GM23338 (cell line): ENCODE measurements at regions not wholly inside any gene's neighbourhood (a gene's known extent, or its start where the extent isn't known, plus 50 kb on each side); places are given as distances from the start of the nearest gene placed in this dataset.

Source experiments
- ATAC-seq: fragments of 200-7000 bp; cut with Tn5 transposase; 3 replicates; pipeline ENCODE4 v1.9.1; 2020
- DNase-seq: peaks from one replicate; pipeline ENCODE4 v3.0.0-alpha.2; 2015; ENCODE audit warnings: low spot score
- H2AFZ ChIP-seq: fragments of 200-600 bp; sonication (generic); 2 replicates; pipeline ENCODE4 v1.8.0; 2016; ENCODE audit warnings: antibody characterized with exemption, mild to moderate bottlenecking, moderate library complexity
- H3F3A ChIP-seq: fragments of 200-600 bp; sonication (generic); replicated peaks from 2 replicates; pipeline ENCODE4 v1.8.0; 2017; ENCODE audit warnings: antibody characterized with exemption, mixed run types, low read depth
- H3K27ac ChIP-seq: fragments of 200-600 bp; sonication (generic); 2 replicates; pipeline ENCODE4 v1.6.1; 2016; ENCODE audit warnings: low read depth
- H3K27me3 ChIP-seq: fragments of 200-600 bp; sonication (generic); 2 replicates; pipeline ENCODE4 v1.8.0; 2016; ENCODE audit warnings: mild to moderate bottlenecking, mixed run types, moderate library complexity; ENCODE audit not compliant: insufficient read depth
- H3K36me3 ChIP-seq: fragments of 200-600 bp; sonication (generic); 2 replicates; pipeline ENCODE4 v1.8.0; 2016; ENCODE audit warnings: mild to moderate bottlenecking; ENCODE audit not compliant: insufficient read depth
- H3K4me1 ChIP-seq: fragments of 200-600 bp; sonication (generic); 2 replicates; pipeline ENCODE4 v1.8.0; 2016; ENCODE audit warnings: mild to moderate bottlenecking, moderate library complexity; ENCODE audit not compliant: insufficient read depth
- H3K4me2 ChIP-seq: fragments of 200-600 bp; sonication (generic); 2 replicates; pipeline ENCODE4 v1.7.1; 2017; ENCODE audit warnings: mixed run types
- H3K4me3 ChIP-seq: fragments of 200-600 bp; sonication (generic); 2 replicates; pipeline ENCODE4 v1.6.1; 2016; ENCODE audit warnings: mixed run types
- H3K79me2 ChIP-seq: fragments of 200-600 bp; sonication (generic); replicated peaks from 2 replicates; pipeline ENCODE4 v1.8.0; 2017; ENCODE audit warnings: mild to moderate bottlenecking; ENCODE audit not compliant: insufficient read depth
- H3K9me2 ChIP-seq: fragments of 200-600 bp; sonication (generic); 2 replicates; pipeline ENCODE4 v1.8.0; 2017; ENCODE audit not compliant: insufficient read depth
- H4K20me1 ChIP-seq: fragments of 200-600 bp; sonication (generic); replicated peaks from 2 replicates; pipeline ENCODE4 v1.8.0; 2017; ENCODE audit warnings: mild to moderate bottlenecking; ENCODE audit not compliant: insufficient read depth
- H3K27ac Mint-ChIP-seq: 2 replicates; pipeline ENCODE4 v1.8.0; 2020; ENCODE audit warnings: inconsistent platforms, mild to moderate bottlenecking, moderate library complexity, mixed read lengths
- H3K27me3 Mint-ChIP-seq: 3 replicates; pipeline ENCODE4 v1.8.0; 2022; ENCODE audit warnings: low read depth, mild to moderate bottlenecking, moderate library complexity, mixed read lengths, inconsistent platforms; ENCODE audit not compliant: insufficient read depth, poor library complexity
- H3K36me3 Mint-ChIP-seq: 3 replicates; pipeline ENCODE4 v1.8.0; 2021; ENCODE audit warnings: low read depth, mild to moderate bottlenecking, inconsistent platforms, moderate library complexity, mixed read lengths
- H3K4me1 Mint-ChIP-seq: 3 replicates; pipeline ENCODE4 v1.8.0; 2020; ENCODE audit warnings: mild to moderate bottlenecking, inconsistent platforms, mixed read lengths
- H3K4me3 Mint-ChIP-seq: 3 replicates; pipeline ENCODE4 v1.8.0; 2021; ENCODE audit warnings: moderate library complexity, mild to moderate bottlenecking, inconsistent platforms, mixed read lengths
- H3K9me3 Mint-ChIP-seq: 3 replicates; pipeline ENCODE4 v1.8.0; 2020; ENCODE audit warnings: moderate library complexity, mild to moderate bottlenecking, inconsistent platforms, mixed read lengths
- CREB1 ChIP-seq: fragments of 250-450 bp; sonication (Bioruptor Pico); IDR thresholded peaks from 2 replicates; pipeline ENCODE4 v1.5.0; 2020; ENCODE audit warnings: low read depth, mild to moderate bottlenecking, moderate library complexity
- CTCF ChIP-seq, 2 experiments: fragments of 200-600 bp in 1 of 2; sonication (generic) in 1 of 2; conservative IDR thresholded peaks; 2 replicates each; pipeline versions ENCODE4 v1.5.1 to v1.6.1; 2016 to 2017; ENCODE audit warnings: antibody characterized with exemption in 2 of 2, low read depth in 2 of 2, mild to moderate bottlenecking in 2 of 2, moderate library complexity in 1 of 2
- ETS1 ChIP-seq: IDR thresholded peaks from 2 replicates; pipeline ENCODE4 v1.6.1; 2016; ENCODE audit warnings: antibody characterized with exemption
- EZH2 ChIP-seq: fragments of 200-600 bp; sonication (generic); IDR thresholded peaks from one replicate; pipeline ENCODE4 v1.8.0; 2017; ENCODE audit warnings: antibody characterized with exemption, mild to moderate bottlenecking, low read depth; ENCODE audit not compliant: unreplicated experiment
- EZH2phosphoT487 ChIP-seq: fragments of 200-600 bp; sonication (generic); IDR thresholded peaks from one replicate; pipeline ENCODE4 v1.8.1; 2018; ENCODE audit warnings: antibody characterized with exemption; ENCODE audit not compliant: unreplicated experiment
- JUNB ChIP-seq: IDR thresholded peaks from one replicate; pipeline ENCODE4 v1.6.1; 2016; ENCODE audit warnings: antibody characterized with exemption; ENCODE audit not compliant: unreplicated experiment
- NANOG ChIP-seq: IDR thresholded peaks from 2 replicates; pipeline ENCODE4 v1.6.1; 2016; ENCODE audit warnings: antibody characterized with exemption, borderline replicate concordance
- STAT1 ChIP-seq: IDR thresholded peaks from one replicate; pipeline ENCODE4 v1.6.1; 2016; ENCODE audit warnings: antibody characterized with exemption; ENCODE audit not compliant: unreplicated experiment
- ZNF114 ChIP-seq: fragments of 250-450 bp; sonication (Bioruptor Pico); IDR thresholded peaks from 2 replicates; pipeline ENCODE4 v1.5.0; 2020; ENCODE audit warnings: mild to moderate bottlenecking, moderate library complexity
- ZNF331 ChIP-seq: fragments of 250-450 bp; sonication (Bioruptor Pico); IDR thresholded peaks from 2 replicates; pipeline ENCODE4 v1.5.0; 2020; ENCODE audit warnings: low read depth, mild to moderate bottlenecking, moderate library complexity
- ZNF462 ChIP-seq: fragments of 250-450 bp; sonication (Bioruptor Pico); IDR thresholded peaks from 2 replicates; pipeline ENCODE4 v1.5.0; 2020; ENCODE audit warnings: mild to moderate bottlenecking, moderate library complexity

GRCh38 chr2:118614841-118615271 lies 232.6 kb downstream of the EN1 start:
- no peaks in the 10 kb centered on the region for H4K20me1 ChIP-seq
- no peaks in the 10 kb centered on the region for H3K36me3 ChIP-seq
- H3K4me3 Mint-ChIP-seq = no peak overlapping the region; the same call in 2 of the 3 replicates
- TF ChIP-seq CREB1 (CRISPR knock-in tag) = no peak
- DNase-seq (no peak), ATAC-seq (peak; percentile 30)
- H3K27me3 ChIP-seq = no peaks in the 10 kb centered on the region
- H3K4me3 ChIP-seq = no peak overlapping the region
- no peaks in the 10 kb centered on the region for H3K79me2 ChIP-seq
- H3K27me3 Mint-ChIP-seq = peaks cover 4% of the 10 kb centered on the region
- H3K4me2 ChIP-seq = 0 out of 2 replicates have a peak overlapping the region, but pooled peaks have one; percentile 8
- no peaks in the 10 kb centered on the region; the same call in 1 of the 2 replicates for H3K4me1 ChIP-seq
- peak overlapping the region; percentile 61; the same call in 1 of the 2 replicates for H2AFZ ChIP-seq
- H3K9me2 ChIP-seq = 0 out of 2 replicates have a peak, but pooled peaks cover 3% of the 10 kb centered on the region
- H3K27ac Mint-ChIP-seq = no peak overlapping the region
- no peak overlapping the region for H3K27ac ChIP-seq
- H3F3A ChIP-seq = no peaks in the 10 kb centered on the region
- peaks cover 6% of the 10 kb centered on the region for H3K4me1 Mint-ChIP-seq
- no peaks in the 10 kb centered on the region; the same call in 2 of the 3 replicates for H3K9me3 Mint-ChIP-seq
- H3K36me3 Mint-ChIP-seq = no peaks in the 10 kb centered on the region

GRCh38 chr2:118613737-118614136 lies 233.7 kb downstream of the EN1 start:
- Mint-ChIP-seq H3K9me3 (no peaks in the 10 kb centered on the region; the same call in 2 of the 3 replicates), H3K4me1 (peaks cover 6% of the 10 kb centered on the region), H3K36me3 (no peaks in the 10 kb centered on the region), H3K4me3 (no peak overlapping the region), H3K27ac (no peak overlapping the region), H3K27me3 (peaks cover 4% of the 10 kb centered on the region)
- H3F3A ChIP-seq = no peaks in the 10 kb centered on the region
- H3K79me2 ChIP-seq = no peaks in the 10 kb centered on the region
- no peak for ATAC-seq
- peaks cover 14% of the 10 kb centered on the region; the same call in 1 of the 2 replicates for H3K9me2 ChIP-seq
- no peaks in the 10 kb centered on the region; the same call in 1 of the 2 replicates for H3K4me1 ChIP-seq
- H3K4me3 ChIP-seq = no peak overlapping the region
- H3K27ac ChIP-seq = no peak overlapping the region
- H3K36me3 ChIP-seq = no peaks in the 10 kb centered on the region
- no peak overlapping the region for H3K4me2 ChIP-seq
- H2AFZ ChIP-seq = no peak overlapping the region
- DNase-seq = no peak
- no peaks in the 10 kb centered on the region for H4K20me1 ChIP-seq
- no peaks in the 10 kb centered on the region for H3K27me3 ChIP-seq
- TF ChIP-seq STAT1 (no peak), JUNB (no peak), ZNF331 (no peak), EZH2 (no peak), NANOG (no peak), ZNF114 (no peak), EZH2phosphoT487 (no peak), ETS1 (no peak), CREB1 (CRISPR knock-in tag) (no peak), CTCF (conservative IDR thresholded peaks at IDR 0.05; ENCODE audit: low read depth in 2 of 2) (no peak), ZNF462 (CRISPR knock-in tag) (no peak)
